ENCODE measurements at regions not wholly inside any gene's neighbourhood (a gene's known extent, or its start where the extent isn't known, plus 50 kb on each side); places are given as distances from the start of the nearest gene placed in this dataset.
"Not testable (repeated sequence)": the region's sequence is repeated elsewhere in the genome, so short reads cannot be mapped to it uniquely, and the experiment has no call there.

DNA sequence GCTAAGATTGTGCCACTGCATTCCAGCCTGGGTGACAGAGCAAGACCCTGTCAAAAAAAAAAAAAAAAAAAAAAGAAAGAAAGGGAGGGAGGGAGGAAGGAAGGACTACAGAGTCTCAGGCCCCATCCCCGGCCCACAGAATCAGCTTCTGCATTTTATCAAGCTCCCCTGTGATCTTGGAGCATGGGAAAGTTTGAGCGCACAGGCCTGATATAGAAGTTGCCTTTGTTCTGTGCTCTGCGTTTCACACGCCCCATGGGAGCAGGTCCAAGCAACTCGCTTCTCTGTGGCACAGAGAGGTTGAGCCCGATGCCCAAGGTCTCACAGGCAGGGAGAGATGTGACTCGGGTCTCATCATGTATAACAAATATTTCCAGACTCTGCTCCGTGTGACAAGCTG, 101.8 kb downstream of the PHETA1 start:
- Histone ChIP-seq H3K36me3 (ENCODE audit: insufficient read depth, insufficient read length, low read length) (no peaks in the 10 kb centered on the region), H3K9ac (ENCODE audit: insufficient read length, low read depth) (no peak overlapping the region), H3K4me1 (ENCODE audit: insufficient read depth, insufficient read length) (peaks cover 9% of the 10 kb centered on the region), H3K27me3 (ENCODE audit: insufficient read depth, insufficient read length) (no peaks in the 10 kb centered on the region), H3K9me3 (ENCODE audit: insufficient read depth, low read length) (peaks cover 4% of the 10 kb centered on the region; the same call in 1 of the 2 replicates), H3K4me3 (ENCODE audit: insufficient read length, low read depth) (no peak overlapping the region)
- TF ChIP-seq SUZ12 (IDR thresholded peaks at IDR 0.05; ENCODE audit: extremely low read depth, insufficient read depth, insufficient read length) (no peak), YY1 (IDR thresholded peaks at IDR 0.05; ENCODE audit: insufficient read depth, insufficient read length) (no peak), ZNF274 (IDR thresholded peaks at IDR 0.05; ENCODE audit: low read depth, low read length) (no peak)
- DNase-seq (ENCODE audit: low read depth, low spot score) = no peak

GRCh38 chr12:111261911-111262676, 106.8 kb downstream of the PHETA1 start:
- DNase-seq (ENCODE audit: low read depth, low spot score) = no peak
- no peak overlapping the region for H3K4me3 ChIP-seq (ENCODE audit: insufficient read length, low read depth)
- peaks cover 8% of the 10 kb centered on the region for H3K4me1 ChIP-seq (ENCODE audit: insufficient read depth, insufficient read length)
- H3K9ac ChIP-seq (ENCODE audit: insufficient read length, low read depth) = no peak overlapping the region
- TF ChIP-seq SUZ12 (IDR thresholded peaks at IDR 0.05; ENCODE audit: extremely low read depth, insufficient read depth, insufficient read length) = no peak
- TF ChIP-seq YY1 (IDR thresholded peaks at IDR 0.05; ENCODE audit: insufficient read depth, insufficient read length) = no peak
- TF ChIP-seq ZNF274 (IDR thresholded peaks at IDR 0.05; ENCODE audit: low read depth, low read length) = no peak
- H3K36me3 ChIP-seq (ENCODE audit: insufficient read depth, insufficient read length, low read length) = no peaks in the 10 kb centered on the region
- no peaks in the 10 kb centered on the region for H3K9me3 ChIP-seq (ENCODE audit: insufficient read depth, low read length)
- H3K27me3 ChIP-seq (ENCODE audit: insufficient read depth, insufficient read length) = peaks cover 3% of the 10 kb centered on the region

GRCh38 chr12:111260732-111261131, 108.2 kb downstream of the PHETA1 start:
- TF ChIP-seq SUZ12 (IDR thresholded peaks at IDR 0.05; ENCODE audit: extremely low read depth, insufficient read depth, insufficient read length) = no peak
- no peak for TF ChIP-seq YY1 (IDR thresholded peaks at IDR 0.05; ENCODE audit: insufficient read depth, insufficient read length)
- no peak overlapping the region for H3K4me3 ChIP-seq (ENCODE audit: insufficient read length, low read depth)
- peaks cover 4% of the 10 kb centered on the region for H3K4me1 ChIP-seq (ENCODE audit: insufficient read depth, insufficient read length)

GRCh38 chr12:111259231-111259630, 109.7 kb downstream of the PHETA1 start:
- no peak overlapping the region for H3K9ac ChIP-seq (ENCODE audit: insufficient read length, low read depth)
- peaks cover 4% of the 10 kb centered on the region for H3K4me1 ChIP-seq (ENCODE audit: insufficient read depth, insufficient read length)
- no peaks in the 10 kb centered on the region for H3K36me3 ChIP-seq (ENCODE audit: insufficient read depth, insufficient read length, low read length)
- TF ChIP-seq SUZ12 (IDR thresholded peaks at IDR 0.05; ENCODE audit: extremely low read depth, insufficient read depth, insufficient read length) (no peak), ZNF274 (IDR thresholded peaks at IDR 0.05; ENCODE audit: low read depth, low read length) (no peak), YY1 (IDR thresholded peaks at IDR 0.05; ENCODE audit: insufficient read depth, insufficient read length) (no peak)
- no peak overlapping the region for H3K4me3 ChIP-seq (ENCODE audit: insufficient read length, low read depth)
- peaks cover 7% of the 10 kb centered on the region for H3K27me3 ChIP-seq (ENCODE audit: insufficient read depth, insufficient read length)
- no peaks in the 10 kb centered on the region for H3K9me3 ChIP-seq (ENCODE audit: insufficient read depth, low read length)
- DNase-seq (ENCODE audit: low read depth, low spot score) = no peak

More at GRCh38 chr12:111260732-111261131, 108.2 kb downstream of the PHETA1 start:
- no peak overlapping the region for H3K9ac ChIP-seq (ENCODE audit: insufficient read length, low read depth)
- H3K27me3 ChIP-seq (ENCODE audit: insufficient read depth, insufficient read length) = peaks cover 7% of the 10 kb centered on the region
- H3K36me3 ChIP-seq (ENCODE audit: insufficient read depth, insufficient read length, low read length) = no peaks in the 10 kb centered on the region
- DNase-seq (ENCODE audit: low read depth, low spot score) = no peak
- no peaks in the 10 kb centered on the region for H3K9me3 ChIP-seq (ENCODE audit: insufficient read depth, low read length)

- H3K9me3 ChIP-seq (ENCODE audit: insufficient read depth, low read length); H3K9ac ChIP-seq (ENCODE audit: insufficient read length, low read depth); H3K27me3 ChIP-seq (ENCODE audit: insufficient read depth, insufficient read length); H3K4me1 ChIP-seq (ENCODE audit: insufficient read depth, insufficient read length); DNase-seq (ENCODE audit: low read depth, low spot score); H3K36me3 ChIP-seq (ENCODE audit: insufficient read depth, insufficient read length, low read length); H3K4me3 ChIP-seq (ENCODE audit: insufficient read length, low read depth): not testable (repeated sequence)
Observed at GRCh38 chr12:111258081-111258480, 110.8 kb downstream of the PHETA1 start.

DNA sequence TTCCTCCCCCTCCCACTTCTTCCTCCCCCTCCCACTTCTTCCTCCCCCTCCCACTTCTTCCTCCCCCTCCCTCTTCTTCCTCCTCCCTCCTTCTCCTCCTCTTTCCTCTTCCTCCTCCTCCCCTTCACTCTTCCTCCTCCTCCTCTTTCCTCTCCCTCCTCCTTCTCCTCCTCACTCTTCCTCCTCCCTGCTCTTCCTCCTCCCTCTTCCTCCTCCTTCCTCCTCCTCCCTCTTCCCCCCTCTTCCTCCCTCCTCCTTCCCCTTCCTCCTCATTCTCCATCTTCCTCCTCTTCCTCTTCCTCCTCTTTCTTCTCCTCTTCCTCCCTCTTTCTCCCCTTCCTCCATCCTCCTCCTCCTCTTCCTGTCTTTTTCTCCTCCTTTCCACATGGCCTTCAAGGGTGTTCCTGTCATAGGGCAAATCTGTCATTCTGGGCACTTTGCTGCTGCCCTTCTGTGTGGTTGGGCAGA, 111.4 kb downstream of the PHETA1 start:
- Histone ChIP-seq H3K4me3 (ENCODE audit: insufficient read length, low read depth) (no peak overlapping the region), H3K27me3 (ENCODE audit: insufficient read depth, insufficient read length) (peaks cover 7% of the 10 kb centered on the region), H3K9me3 (ENCODE audit: insufficient read depth, low read length) (no peaks in the 10 kb centered on the region), H3K36me3 (ENCODE audit: insufficient read depth, insufficient read length, low read length) (no peaks in the 10 kb centered on the region), H3K4me1 (ENCODE audit: insufficient read depth, insufficient read length) (peaks cover 4% of the 10 kb centered on the region), H3K9ac (ENCODE audit: insufficient read length, low read depth) (no peak overlapping the region)
- TF ChIP-seq ZNF274 (IDR thresholded peaks at IDR 0.05; ENCODE audit: low read depth, low read length) = no peak
- TF ChIP-seq SUZ12 (IDR thresholded peaks at IDR 0.05; ENCODE audit: extremely low read depth, insufficient read depth, insufficient read length) = no peak
- TF ChIP-seq YY1 (IDR thresholded peaks at IDR 0.05; ENCODE audit: insufficient read depth, insufficient read length) = no peak
- DNase-seq (ENCODE audit: low read depth, low spot score) = no peak

DNA sequence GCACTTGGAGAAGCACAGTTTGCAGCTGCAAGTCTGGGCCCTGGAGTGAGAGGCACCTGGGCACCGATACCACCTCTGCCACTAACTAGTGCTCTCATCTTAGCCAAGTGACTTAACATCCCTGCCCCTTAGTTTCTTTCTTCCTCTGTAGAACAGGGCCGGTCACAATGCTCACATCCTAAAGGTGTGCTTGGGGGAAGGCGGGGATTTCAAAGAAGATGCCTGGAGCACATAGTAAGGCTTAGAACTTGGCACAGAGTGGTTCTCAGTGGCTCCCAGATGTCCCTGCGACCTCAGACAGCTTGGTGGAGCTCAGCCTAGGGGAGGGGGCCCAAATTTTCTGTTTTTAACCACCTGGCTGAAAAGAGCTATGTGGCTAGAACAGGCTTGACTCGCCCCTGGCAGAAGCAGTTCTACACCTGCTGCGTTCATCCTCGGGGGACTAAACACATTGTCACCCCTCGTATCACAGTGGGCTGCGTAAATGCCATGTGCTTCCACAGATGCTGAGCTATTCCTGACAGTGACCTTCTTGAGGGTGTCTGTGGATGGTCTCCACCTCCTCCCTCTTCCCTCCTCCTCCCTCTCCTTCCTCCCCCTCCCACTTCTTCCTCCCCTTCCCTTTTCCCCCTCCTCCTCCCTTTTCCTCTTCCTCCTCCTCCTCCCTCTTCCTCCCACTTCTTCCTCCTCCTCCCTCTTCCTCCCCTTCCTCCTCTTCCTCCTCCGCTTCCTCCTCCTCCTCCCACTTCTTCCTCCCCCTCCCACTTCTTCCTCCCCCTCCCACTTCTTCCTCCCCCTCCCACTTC, 112.1 kb downstream of the PHETA1 start:
- Histone ChIP-seq H3K9ac (ENCODE audit: insufficient read length, low read depth) (no peak overlapping the region), H3K4me1 (ENCODE audit: insufficient read depth, insufficient read length) (peaks cover 4% of the 10 kb centered on the region), H3K36me3 (ENCODE audit: insufficient read depth, insufficient read length, low read length) (no peaks in the 10 kb centered on the region), H3K9me3 (ENCODE audit: insufficient read depth, low read length) (no peaks in the 10 kb centered on the region), H3K4me3 (ENCODE audit: insufficient read length, low read depth) (no peak overlapping the region), H3K27me3 (ENCODE audit: insufficient read depth, insufficient read length) (peaks cover 7% of the 10 kb centered on the region)
- TF ChIP-seq ZNF274 (IDR thresholded peaks at IDR 0.05; ENCODE audit: low read depth, low read length) (no peak), YY1 (IDR thresholded peaks at IDR 0.05; ENCODE audit: insufficient read depth, insufficient read length) (no peak), SUZ12 (IDR thresholded peaks at IDR 0.05; ENCODE audit: extremely low read depth, insufficient read depth, insufficient read length) (no peak)
- no peak for DNase-seq (ENCODE audit: low read depth, low spot score)
